ENCODE measurements at regions not wholly inside any gene's neighbourhood (a gene's known extent, or its start where the extent isn't known, plus 50 kb on each side); places are given as distances from the start of the nearest gene placed in this dataset.
"Not testable (repeated sequence)": the region's sequence is repeated elsewhere in the genome, so short reads cannot be mapped to it uniquely, and the experiment has no call there.

GRCh38 chr3:94374439-94375161 lies 311.7 kb downstream of the NSUN3 start:
- Histone ChIP-seq H3K9me3 (ENCODE audit: low read depth, low read length) (no peaks in the 10 kb centered on the region), H4K20me1 (ENCODE audit: insufficient read depth, low read length) (no peaks in the 10 kb centered on the region), H3K36me3 (ENCODE audit: insufficient read depth, low read length) (no peaks in the 10 kb centered on the region), H3K79me2 (ENCODE audit: insufficient read depth, low read length) (no peaks in the 10 kb centered on the region), H3K4me3 (ENCODE audit: insufficient read depth, low read length) (no peak overlapping the region), H3K4me2 (ENCODE audit: insufficient read depth, low read length) (no peak overlapping the region), H3K4me1 (ENCODE audit: insufficient read depth, low read length) (no peaks in the 10 kb centered on the region), H3K27me3 (ENCODE audit: insufficient read depth, low read length) (no peaks in the 10 kb centered on the region), H2AFZ (ENCODE audit: low read length) (no peak overlapping the region), H3K27ac (ENCODE audit: low read depth, low read length) (no peak overlapping the region)
- TF ChIP-seq CTCF (IDR thresholded peaks at IDR 0.05; ENCODE audit: extremely low read depth, low read depth, low read length), result no peak
- no peak for DNase-seq (ENCODE audit: insufficient read length, low spot score, missing footprints)

- not testable (repeated sequence) for H3K9me3 ChIP-seq (ENCODE audit: low read depth, low read length); H3K79me2 ChIP-seq (ENCODE audit: insufficient read depth, low read length); H3K4me3 ChIP-seq (ENCODE audit: insufficient read depth, low read length); H3K4me2 ChIP-seq (ENCODE audit: insufficient read depth, low read length); H4K20me1 ChIP-seq (ENCODE audit: insufficient read depth, low read length); H3K27me3 ChIP-seq (ENCODE audit: insufficient read depth, low read length); H3K27ac ChIP-seq (ENCODE audit: low read depth, low read length); H3K36me3 ChIP-seq (ENCODE audit: insufficient read depth, low read length); H2AFZ ChIP-seq (ENCODE audit: low read length); H3K4me1 ChIP-seq (ENCODE audit: insufficient read depth, low read length); DNase-seq (ENCODE audit: insufficient read length, low spot score, missing footprints)
Measured at GRCh38 chr3:94377123-94377696, 314.3 kb downstream of the NSUN3 start.

- H3K36me3 ChIP-seq (ENCODE audit: insufficient read depth, low read length); DNase-seq (ENCODE audit: insufficient read length, low spot score, missing footprints); H3K27me3 ChIP-seq (ENCODE audit: insufficient read depth, low read length); H3K4me1 ChIP-seq (ENCODE audit: insufficient read depth, low read length); H2AFZ ChIP-seq (ENCODE audit: low read length); H4K20me1 ChIP-seq (ENCODE audit: insufficient read depth, low read length); H3K27ac ChIP-seq (ENCODE audit: low read depth, low read length); H3K9me3 ChIP-seq (ENCODE audit: low read depth, low read length); H3K4me3 ChIP-seq (ENCODE audit: insufficient read depth, low read length); H3K79me2 ChIP-seq (ENCODE audit: insufficient read depth, low read length); H3K4me2 ChIP-seq (ENCODE audit: insufficient read depth, low read length): not testable (repeated sequence)
Measured at GRCh38 chr3:94377863-94378262, 315.0 kb downstream of the NSUN3 start.

GRCh38 chr3:94378322-94378721 lies 315.5 kb downstream of the NSUN3 start:
- Histone ChIP-seq H3K27me3 (ENCODE audit: insufficient read depth, low read length) (no peaks in the 10 kb centered on the region), H3K4me2 (ENCODE audit: insufficient read depth, low read length) (no peak overlapping the region), H3K79me2 (ENCODE audit: insufficient read depth, low read length) (no peaks in the 10 kb centered on the region), H3K9me3 (ENCODE audit: low read depth, low read length) (no peaks in the 10 kb centered on the region), H3K4me1 (ENCODE audit: insufficient read depth, low read length) (no peaks in the 10 kb centered on the region), H2AFZ (ENCODE audit: low read length) (no peak overlapping the region), H3K36me3 (ENCODE audit: insufficient read depth, low read length) (no peaks in the 10 kb centered on the region), H3K27ac (ENCODE audit: low read depth, low read length) (no peak overlapping the region), H3K4me3 (ENCODE audit: insufficient read depth, low read length) (no peak overlapping the region), H4K20me1 (ENCODE audit: insufficient read depth, low read length) (no peaks in the 10 kb centered on the region)
- DNase-seq (ENCODE audit: insufficient read length, low spot score, missing footprints), result no peak
- TF ChIP-seq CTCF (IDR thresholded peaks at IDR 0.05; ENCODE audit: extremely low read depth, low read depth, low read length), result no peak

DNA sequence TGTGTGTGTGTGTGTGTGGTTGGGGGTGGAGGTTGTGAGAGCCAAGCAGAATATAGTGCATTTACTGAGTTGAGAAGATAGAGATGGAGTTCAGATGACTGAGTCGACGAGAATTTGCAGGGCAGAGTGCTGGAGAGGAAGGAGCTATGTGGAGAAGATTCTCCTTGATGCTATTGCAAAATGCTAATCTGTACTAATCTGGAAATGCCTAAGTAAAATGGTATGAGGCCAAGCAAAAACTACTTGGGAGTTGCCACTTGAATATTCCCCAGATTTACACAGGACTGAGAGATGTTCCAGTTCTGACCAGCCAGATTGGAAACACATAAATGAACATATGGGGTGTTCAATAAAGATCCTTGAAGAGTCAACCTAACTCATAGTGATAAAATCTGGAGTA lies 316.4 kb downstream of the NSUN3 start:
- Histone ChIP-seq H4K20me1 (ENCODE audit: insufficient read depth, low read length) (no peaks in the 10 kb centered on the region), H3K9me3 (ENCODE audit: low read depth, low read length) (no peaks in the 10 kb centered on the region), H3K4me3 (ENCODE audit: insufficient read depth, low read length) (no peak overlapping the region), H3K27me3 (ENCODE audit: insufficient read depth, low read length) (no peaks in the 10 kb centered on the region), H3K79me2 (ENCODE audit: insufficient read depth, low read length) (no peaks in the 10 kb centered on the region), H3K27ac (ENCODE audit: low read depth, low read length) (no peak overlapping the region), H3K4me1 (ENCODE audit: insufficient read depth, low read length) (no peaks in the 10 kb centered on the region), H3K36me3 (ENCODE audit: insufficient read depth, low read length) (no peaks in the 10 kb centered on the region), H2AFZ (ENCODE audit: low read length) (no peak overlapping the region), H3K4me2 (ENCODE audit: insufficient read depth, low read length) (no peak overlapping the region)
- no peak for DNase-seq (ENCODE audit: insufficient read length, low spot score, missing footprints)
- TF ChIP-seq CTCF (IDR thresholded peaks at IDR 0.05; ENCODE audit: extremely low read depth, low read depth, low read length), result no peak

Measured in osteoblast (primary cell).